PC-3 (cell line): ENCODE measurements at regions not wholly inside any gene's neighbourhood (a gene's known extent, or its start where the extent isn't known, plus 50 kb on each side); places are given as distances from the start of the nearest gene placed in this dataset.

ENCODE experiments used
- ATAC-seq: fragments of 200-7000 bp; cut with Tn5 transposase; 2 replicates; pipeline ENCODE4 v1.9.1; 2020; ENCODE audit warnings: mild to moderate bottlenecking, moderate library complexity
- BruUV-seq: library from RNA; stranded (reverse); fragments of 400-500 nt; replicated peaks from 2 replicates; lab custom pipeline; 2021; lab: Mats Ljungman, UMichigan
- CTCF ChIA-PET: fragments of 300-600 bp; sonication (Branson Sonifier 250); formaldehyde crosslinking; loops from one replicate; lab custom pipeline; 2022; ENCODE audit warnings: antibody characterized with exemption; lab: Charles Lee
- POLR2A ChIA-PET: fragments of 300-600 bp; sonication (Branson Sonifier 250); formaldehyde crosslinking; loops from one replicate; lab custom pipeline; 2022; ENCODE audit warnings: antibody characterized with exemption; ENCODE audit not compliant: unreplicated experiment; lab: Charles Lee
- DNase-seq: peaks from one replicate; pipeline ENCODE4 v3.0.0-alpha.2; 2015
- H2AFZ ChIP-seq: fragments of 300-600 bp; sonication (generic); 2 replicates; pipeline ENCODE4 v1.6.0; 2016; ENCODE audit warnings: antibody characterized with exemption, low read length
- H3F3A ChIP-seq: fragments of 300-600 bp; sonication (generic); one replicate; pipeline ENCODE4 v1.6.0; 2017; ENCODE audit warnings: antibody characterized with exemption, low read length, control low read depth, mild to moderate bottlenecking; ENCODE audit not compliant: unreplicated experiment
- H3K27ac ChIP-seq: fragments of 300-600 bp; sonication (generic); 2 replicates; pipeline ENCODE4 v1.5.1; 2016; ENCODE audit warnings: mild to moderate bottlenecking, low read length
- H3K27me3 ChIP-seq: fragments of 300-600 bp; sonication (generic); 2 replicates; pipeline ENCODE4 v1.6.1; 2016; ENCODE audit warnings: low read length, mixed read lengths
- H3K36me3 ChIP-seq: fragments of 300-600 bp; sonication (generic); 2 replicates; pipeline ENCODE4 v1.6.1; 2016; ENCODE audit warnings: low read depth, mixed run types, low read length, mixed read lengths
- H3K4me1 ChIP-seq: fragments of 300-600 bp; sonication (generic); 2 replicates; pipeline ENCODE4 v1.5.1; 2016; ENCODE audit warnings: low read length; ENCODE audit not compliant: insufficient read depth
- H3K4me2 ChIP-seq: fragments of 300-600 bp; sonication (generic); 2 replicates; pipeline ENCODE4 v1.6.0; 2016; ENCODE audit warnings: low read length
- H3K4me3 ChIP-seq: fragments of 300-600 bp; sonication (generic); 2 replicates; pipeline ENCODE4 v1.5.1; 2016; ENCODE audit warnings: mild to moderate bottlenecking, low read length, mixed read lengths
- H3K79me2 ChIP-seq: fragments of 300-600 bp; sonication (generic); 2 replicates; pipeline ENCODE4 v1.6.1; 2017; ENCODE audit warnings: low read length, mixed read lengths
- H3K9ac ChIP-seq: fragments of 300-600 bp; sonication (generic); 2 replicates; pipeline ENCODE4 v1.6.0; 2016; ENCODE audit warnings: mild to moderate bottlenecking, low read length
- H3K9me2 ChIP-seq: fragments of 300-600 bp; sonication (generic); replicated peaks from 2 replicates; pipeline ENCODE4 v1.6.1; 2016; ENCODE audit warnings: mixed run types, low read length, mixed read lengths
- H3K9me3 ChIP-seq: fragments of 300-600 bp; sonication (generic); 2 replicates; pipeline ENCODE4 v1.6.1; 2016; ENCODE audit warnings: low read length, mixed read lengths
- H4K20me1 ChIP-seq: fragments of 300-600 bp; sonication (generic); 2 replicates; pipeline ENCODE4 v1.6.1; 2016; ENCODE audit warnings: low read length, mixed read lengths
- EZH2 ChIP-seq: fragments of 300-600 bp; sonication (generic); IDR thresholded peaks from one replicate; pipeline ENCODE4 v1.6.1; 2017; ENCODE audit warnings: antibody characterized with exemption, mild to moderate bottlenecking, low read length; ENCODE audit not compliant: unreplicated experiment
- EZH2phosphoT487 ChIP-seq: fragments of 300-600 bp; sonication (generic); IDR thresholded peaks from 2 replicates; pipeline ENCODE4 v1.6.1; 2018; ENCODE audit warnings: mild to moderate bottlenecking, antibody characterized with exemption, low read length, borderline replicate concordance
- intact Hi-C: fragments of 100-400 bp; cut with micrococcal nuclease; formaldehyde crosslinking; loops from 2 replicates; pipeline ENCODE4 v1.9.0; 2023
- TF ChIP-seq, protein P1 (sequence below): fragments of 300-600 bp; sonication (generic); conservative IDR thresholded peaks from 2 replicates; pipeline ENCODE4 v1.5.1; 2017; ENCODE audit warnings: antibody characterized with exemption, low read depth, mild to moderate bottlenecking, low read length

DNA sequence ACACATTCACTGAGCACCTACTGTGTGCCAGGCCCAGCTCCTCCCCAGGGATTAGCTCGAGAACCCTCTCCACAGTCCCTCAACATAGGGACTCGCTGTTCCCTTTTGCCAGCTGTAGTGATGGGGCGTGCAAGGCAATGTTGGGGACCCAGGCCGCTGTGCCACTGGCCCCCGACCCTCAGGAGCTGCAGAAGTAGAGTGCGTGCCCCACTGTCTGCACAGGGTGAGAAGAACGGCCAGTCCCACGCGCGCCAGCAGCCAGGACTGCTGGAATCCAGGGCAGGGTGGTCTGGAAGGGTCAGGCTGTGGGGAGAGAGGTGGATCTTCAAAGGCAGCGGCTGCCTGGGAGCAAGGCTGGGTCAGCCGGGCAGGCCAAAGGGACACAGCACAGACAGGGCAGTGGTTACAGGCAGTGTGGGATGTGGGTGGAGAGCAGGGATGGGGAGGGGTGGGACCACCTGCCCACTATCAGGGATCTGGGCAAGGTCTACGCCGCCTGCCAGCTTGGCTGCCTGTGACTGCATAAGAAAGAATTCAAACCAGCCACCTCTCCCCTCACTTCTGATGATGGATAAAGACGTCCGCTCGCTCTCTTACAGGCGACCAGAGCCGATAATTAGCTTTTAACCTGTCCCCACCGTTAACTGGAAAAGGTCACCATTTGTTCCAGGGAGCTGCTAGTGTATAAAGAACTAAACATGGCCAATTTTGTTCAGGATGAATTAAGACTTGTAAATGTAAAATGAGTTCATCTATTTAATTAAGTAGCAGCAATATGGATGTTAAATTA is 86.7 kb upstream of the GSE1 start:
- Histone ChIP-seq H4K20me1 (no peaks in the 10 kb centered on the region), H3K4me2 (no peak overlapping the region), H3K9me3 (no peaks in the 10 kb centered on the region), H3K4me3 (no peak overlapping the region), H3K27ac (no peak overlapping the region), H3K9me2 (no peaks in the 10 kb centered on the region), H3K9ac (no peak overlapping the region), H3K79me2 (no peaks in the 10 kb centered on the region), H3K4me1 (peaks cover 18% of the 10 kb centered on the region), H3K27me3 (no peaks in the 10 kb centered on the region), H3K36me3 (no peaks in the 10 kb centered on the region), H3F3A (no peaks in the 10 kb centered on the region), H2AFZ (no peak overlapping the region)
- intact Hi-C loops, result no loop called here
- ChIA-PET POLR2A (no interaction called here), CTCF (no interaction called here)
- ATAC-seq, result no peak
- TF ChIP-seq, protein P1, sequence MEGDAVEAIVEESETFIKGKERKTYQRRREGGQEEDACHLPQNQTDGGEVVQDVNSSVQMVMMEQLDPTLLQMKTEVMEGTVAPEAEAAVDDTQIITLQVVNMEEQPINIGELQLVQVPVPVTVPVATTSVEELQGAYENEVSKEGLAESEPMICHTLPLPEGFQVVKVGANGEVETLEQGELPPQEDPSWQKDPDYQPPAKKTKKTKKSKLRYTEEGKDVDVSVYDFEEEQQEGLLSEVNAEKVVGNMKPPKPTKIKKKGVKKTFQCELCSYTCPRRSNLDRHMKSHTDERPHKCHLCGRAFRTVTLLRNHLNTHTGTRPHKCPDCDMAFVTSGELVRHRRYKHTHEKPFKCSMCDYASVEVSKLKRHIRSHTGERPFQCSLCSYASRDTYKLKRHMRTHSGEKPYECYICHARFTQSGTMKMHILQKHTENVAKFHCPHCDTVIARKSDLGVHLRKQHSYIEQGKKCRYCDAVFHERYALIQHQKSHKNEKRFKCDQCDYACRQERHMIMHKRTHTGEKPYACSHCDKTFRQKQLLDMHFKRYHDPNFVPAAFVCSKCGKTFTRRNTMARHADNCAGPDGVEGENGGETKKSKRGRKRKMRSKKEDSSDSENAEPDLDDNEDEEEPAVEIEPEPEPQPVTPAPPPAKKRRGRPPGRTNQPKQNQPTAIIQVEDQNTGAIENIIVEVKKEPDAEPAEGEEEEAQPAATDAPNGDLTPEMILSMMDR, result no peak
- TF ChIP-seq EZH2phosphoT487, result no peak
- no peak for TF ChIP-seq EZH2
- no TSS peak for BruUV-seq
- DNase-seq, result no peak

DNA sequence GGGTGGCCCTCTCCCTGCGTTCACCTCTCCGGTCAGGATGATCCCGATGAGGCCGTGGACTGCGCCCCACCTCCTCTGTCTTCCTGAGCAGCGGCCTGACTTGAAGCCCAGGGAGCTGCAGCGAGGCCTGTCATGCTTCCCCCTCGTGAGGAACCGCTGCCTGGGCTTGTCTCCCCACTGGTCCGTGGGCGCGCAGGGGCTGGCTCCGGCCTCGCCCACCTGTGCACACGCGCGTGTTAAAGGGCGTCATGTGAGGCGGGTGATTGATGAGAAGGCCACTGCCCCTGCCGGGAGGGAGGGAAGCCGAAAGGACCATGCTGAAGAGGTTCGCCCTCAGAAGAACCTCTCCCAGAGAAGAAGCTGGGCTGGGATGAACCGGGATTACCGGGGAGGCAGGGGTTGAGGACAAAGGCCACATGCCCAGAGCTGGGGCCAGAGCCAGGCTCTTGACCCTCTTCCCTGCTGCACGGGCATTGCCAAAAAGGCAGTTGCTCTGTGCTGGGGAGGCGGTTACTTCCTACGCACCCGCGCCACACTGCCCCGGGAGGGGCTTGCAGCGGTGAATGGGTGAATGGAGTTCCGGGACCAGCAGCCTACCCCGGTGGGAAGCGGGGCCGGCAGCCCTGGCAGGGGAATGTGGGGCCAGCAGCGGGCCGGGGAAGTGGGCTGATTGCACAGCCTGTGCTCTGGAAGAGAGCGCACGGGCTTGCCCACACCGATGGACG is 85.9 kb upstream of the GSE1 start:
- no peak for ATAC-seq
- H3K4me2 ChIP-seq, result no peak overlapping the region
- BruUV-seq, result no TSS peak

More for the DNA sequence above, 85.9 kb upstream of the GSE1 start:
- H3K27me3 ChIP-seq, result no peaks in the 10 kb centered on the region
- no peaks in the 10 kb centered on the region for H3K9me2 ChIP-seq
- no peaks in the 10 kb centered on the region for H3K79me2 ChIP-seq
- intact Hi-C loops, result no loop called here
- H4K20me1 ChIP-seq, result no peaks in the 10 kb centered on the region
- TF ChIP-seq EZH2 (no peak), EZH2phosphoT487 (no peak)
- TF ChIP-seq, protein P1, result no peak
- H3K9me3 ChIP-seq, result no peaks in the 10 kb centered on the region
- H3K27ac ChIP-seq, result no peak overlapping the region
- CTCF ChIA-PET, result no interaction called here
- POLR2A ChIA-PET, result no interaction called here
- DNase-seq, result no peak
- H3K9ac ChIP-seq, result no peak overlapping the region
- H3K36me3 ChIP-seq, result no peaks in the 10 kb centered on the region
- no peak overlapping the region for H2AFZ ChIP-seq
- no peaks in the 10 kb centered on the region for H3F3A ChIP-seq
- H3K4me3 ChIP-seq, result no peak overlapping the region
- peaks cover 16% of the 10 kb centered on the region for H3K4me1 ChIP-seq
